HG03095 (cell line): ENCODE measurements at regions not wholly inside any gene's neighbourhood (a gene's known extent, or its start where the extent isn't known, plus 50 kb on each side); places are given as distances from the start of the nearest gene placed in this dataset.
"Not testable (repeated sequence)": the region's sequence is repeated elsewhere in the genome, so short reads cannot be mapped to it uniquely, and the experiment has no call there.

Experiments
- ATAC-seq: cut with Tn5 transposase; IDR thresholded peaks from one replicate; pipeline ENCODE4 v1.9.1; 2021; ENCODE audit warnings: moderate library complexity; ENCODE audit not compliant: unreplicated experiment

- ATAC-seq: no peak
Measured at GRCh38 chr7:119065966-119066365, 841.5 kb downstream of the ANKRD7 start.

DNA sequence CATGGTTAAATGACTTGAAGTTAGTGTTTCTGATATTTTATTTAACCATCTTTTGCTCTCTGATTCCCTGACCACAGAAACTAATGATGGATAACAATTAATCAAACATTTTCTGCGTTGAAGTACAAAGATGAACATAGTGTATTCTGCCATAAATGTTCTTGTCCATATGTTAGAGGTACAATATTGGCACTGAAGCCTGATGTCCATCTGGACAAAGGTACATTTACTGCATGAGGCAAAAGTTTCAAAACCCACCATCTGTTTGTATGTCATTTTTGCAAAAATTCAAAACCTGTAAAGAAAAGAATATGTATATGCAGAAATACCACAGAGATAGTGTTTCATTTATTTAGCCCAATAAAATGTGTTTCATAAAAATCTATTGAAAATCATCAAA lies 861.5 kb downstream of the ANKRD7 start:
- ATAC-seq: no peak

DNA sequence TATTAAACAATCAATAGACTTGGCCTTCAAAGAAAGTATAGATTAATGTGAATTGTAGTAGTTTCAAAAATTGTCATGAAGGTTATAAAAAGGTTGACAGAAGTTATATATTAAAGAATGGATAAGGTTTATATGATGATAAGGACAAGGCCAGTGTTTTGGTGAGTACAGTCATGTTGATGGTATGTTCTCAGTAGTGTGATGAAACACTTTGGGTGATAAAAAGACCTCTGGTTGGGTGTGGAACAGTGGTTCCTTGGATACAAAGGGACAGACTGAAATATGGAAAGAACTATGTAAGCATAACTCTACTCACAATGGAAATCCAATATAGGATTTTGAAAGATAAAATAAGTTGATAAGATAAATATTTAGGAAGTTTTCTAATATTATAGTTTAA lies 866.3 kb downstream of the ANKRD7 start:
- ATAC-seq: no peak

DNA sequence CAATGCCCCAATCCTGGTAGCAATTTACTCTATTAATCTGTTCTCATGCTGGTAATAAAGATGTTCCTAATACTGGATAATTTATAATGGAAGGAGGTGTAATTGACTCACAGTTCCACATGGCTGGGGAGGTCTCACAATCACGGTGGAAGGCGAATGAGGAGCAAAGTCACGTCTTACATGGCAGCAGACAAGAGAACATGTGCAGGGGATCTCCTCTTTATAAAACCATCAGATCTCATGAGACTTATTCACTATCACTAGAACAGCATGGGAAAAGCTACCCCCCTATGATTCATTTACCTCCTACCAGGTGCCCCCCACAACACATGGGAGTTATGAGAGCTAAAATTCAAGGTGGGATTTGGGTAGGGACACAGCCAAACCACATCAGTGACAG lies 872.2 kb downstream of the ANKRD7 start:
- no peak for ATAC-seq

GRCh38 chr7:119100611-119101258 lies 876.2 kb downstream of the ANKRD7 start:
- not testable (repeated sequence) for ATAC-seq

DNA sequence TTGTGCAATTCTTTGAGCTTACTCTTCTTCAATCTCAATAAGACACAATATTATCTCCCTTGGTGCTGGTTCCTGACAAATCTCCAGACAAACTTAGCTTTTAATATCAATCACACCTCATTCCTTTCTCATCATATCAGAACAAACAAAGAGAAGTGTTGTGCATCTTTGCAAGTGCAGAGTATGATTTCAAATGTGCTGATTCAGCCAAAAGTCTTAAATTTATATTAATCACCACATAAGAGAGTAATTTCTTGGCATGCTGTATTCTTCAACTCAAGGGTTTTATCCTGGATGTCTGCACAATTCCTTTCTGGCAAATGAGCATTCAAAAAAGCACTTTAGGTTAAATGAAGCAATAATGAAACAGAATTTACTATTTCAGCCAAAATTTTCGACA lies 877.8 kb downstream of the ANKRD7 start:
- no peak for ATAC-seq

GRCh38 chr7:119105381-119105780 lies 880.9 kb downstream of the ANKRD7 start:
- ATAC-seq: no peak

DNA sequence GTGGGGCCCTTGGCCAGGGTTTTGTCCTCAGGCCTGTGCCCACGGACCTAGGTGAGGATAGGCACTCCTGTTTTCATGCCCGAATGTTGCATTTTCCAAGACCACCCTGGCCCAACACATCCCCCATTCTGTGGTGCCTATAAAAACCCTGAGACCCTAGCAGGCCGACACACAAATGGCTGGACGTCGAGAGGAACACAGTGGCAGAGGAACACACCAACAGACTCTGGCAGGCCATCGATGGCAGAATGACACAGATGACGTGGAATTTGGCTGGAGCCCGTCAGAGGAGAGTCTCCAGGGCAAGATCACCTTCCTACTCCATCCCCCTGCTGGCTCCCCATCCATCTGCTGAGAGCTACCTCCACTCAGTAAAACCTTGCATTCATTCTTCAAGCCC lies 898.8 kb downstream of the ANKRD7 start:
- ATAC-seq: no peak

- ATAC-seq: no peak
Measured at GRCh38 chr7:119127706-119128105, 903.2 kb downstream of the ANKRD7 start.

DNA sequence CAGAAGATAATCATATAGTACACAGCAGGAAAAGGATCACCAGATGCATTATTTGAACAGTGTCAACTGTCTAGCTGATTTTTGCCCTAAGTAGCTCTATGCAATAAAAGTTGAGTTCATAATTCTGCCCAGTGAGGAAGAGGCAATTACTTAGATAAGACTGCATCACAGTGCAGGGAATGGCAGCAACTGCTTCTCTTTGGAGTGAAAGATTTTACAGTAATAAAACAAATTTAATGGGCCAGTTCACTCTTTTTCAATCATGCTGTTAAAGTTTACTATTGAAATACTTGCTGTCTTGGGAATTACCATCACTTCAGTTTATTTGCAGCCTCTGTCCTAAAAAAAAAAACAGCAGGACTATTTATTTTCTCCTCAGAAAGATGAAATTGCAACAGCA lies 907.9 kb downstream of the ANKRD7 start:
- ATAC-seq: no peak

DNA sequence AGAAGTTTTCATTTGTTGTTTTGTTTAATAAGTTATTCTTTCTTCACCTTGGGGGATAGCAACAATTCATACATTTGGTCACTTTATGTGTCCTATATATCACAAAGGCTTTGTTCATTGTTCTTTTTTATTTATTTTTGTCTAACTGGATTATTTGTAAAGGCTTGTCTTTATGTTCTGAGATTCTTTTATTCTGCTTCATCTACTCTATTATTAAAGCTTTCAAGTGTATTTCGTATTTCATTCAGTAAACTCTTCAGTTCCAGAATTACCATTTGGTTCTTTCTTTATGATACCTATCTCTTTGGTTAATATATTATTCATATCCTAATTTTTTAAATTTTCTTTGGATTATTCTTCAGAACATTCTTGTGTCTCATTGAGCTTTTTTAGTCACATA lies 942.9 kb downstream of the ANKRD7 start:
- no peak for ATAC-seq

DNA sequence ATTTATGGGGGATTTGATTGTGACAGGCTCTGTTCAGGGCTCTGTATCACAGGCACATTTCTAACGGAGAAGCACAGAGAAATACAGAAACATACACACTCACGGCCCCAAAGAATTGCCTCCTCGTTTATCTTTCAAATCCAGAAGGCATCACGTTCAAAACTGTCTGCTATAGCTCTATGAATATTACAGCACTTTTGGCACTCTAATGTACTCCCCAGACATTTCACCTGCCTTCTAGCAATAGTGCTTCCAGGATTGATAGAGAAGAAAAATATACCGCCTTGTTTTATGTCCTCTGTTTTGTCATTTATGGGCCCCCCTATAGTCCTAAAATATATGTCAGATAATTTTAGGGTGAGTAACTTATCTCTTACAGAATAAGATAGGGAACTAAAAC lies 947.5 kb downstream of the ANKRD7 start:
- no peak for ATAC-seq

GRCh38 chr7:119175911-119176627 lies 951.6 kb downstream of the ANKRD7 start:
- no peak for ATAC-seq

- no peak for ATAC-seq
Measured at GRCh38 chr7:119177863-119178262, 953.4 kb downstream of the ANKRD7 start.

DNA sequence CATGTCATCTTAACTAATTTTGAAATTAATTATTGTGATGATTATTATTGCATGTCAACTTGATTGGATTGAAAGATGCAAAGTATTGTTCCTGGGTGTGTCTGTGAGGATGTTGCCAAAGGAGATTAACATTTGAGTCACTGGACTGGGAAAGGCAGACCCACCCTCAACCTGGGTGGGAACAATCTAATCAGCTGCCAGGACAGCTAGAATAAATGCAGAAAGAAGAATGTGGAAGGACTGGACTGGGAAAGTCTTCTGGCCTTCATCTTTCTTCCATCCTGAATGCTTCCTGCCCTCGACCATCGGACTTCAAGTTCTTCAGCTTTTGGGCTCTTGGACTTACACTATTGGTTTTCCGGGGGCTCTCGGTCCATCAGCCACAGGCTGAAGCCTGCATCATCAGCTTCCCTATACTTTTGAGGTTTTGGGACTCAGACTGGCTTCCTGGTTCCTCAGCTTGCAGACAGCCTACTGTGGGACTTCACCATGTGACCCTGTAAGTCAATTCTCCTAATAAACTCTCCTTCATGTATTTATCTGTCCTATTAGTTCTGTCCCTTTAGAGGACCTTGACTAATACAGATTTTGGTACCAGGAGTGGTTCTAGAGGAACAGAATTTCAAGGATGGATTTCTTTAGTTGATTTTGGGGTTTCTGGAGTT lies 959.8 kb downstream of the ANKRD7 start:
- no peak for ATAC-seq

DNA sequence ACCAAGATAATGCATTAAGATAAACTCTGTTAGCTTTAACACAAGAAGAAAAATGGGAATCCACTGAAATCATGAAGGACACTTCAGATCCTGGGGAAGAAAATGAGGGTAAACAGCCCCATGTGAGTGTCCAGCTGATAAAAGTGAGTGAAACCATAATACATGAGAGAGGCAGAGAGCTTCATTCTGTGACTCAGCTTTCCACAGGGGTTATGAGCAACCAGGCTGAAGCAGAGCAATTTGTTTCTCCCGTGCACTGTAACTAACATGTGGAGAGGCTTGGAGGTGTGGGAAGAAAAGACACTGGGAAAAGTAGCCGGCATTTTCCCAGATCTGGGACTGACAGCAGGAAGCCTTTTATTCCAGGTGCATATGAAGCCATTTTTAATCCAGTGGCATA lies 971.7 kb downstream of the ANKRD7 start:
- ATAC-seq: no peak

DNA sequence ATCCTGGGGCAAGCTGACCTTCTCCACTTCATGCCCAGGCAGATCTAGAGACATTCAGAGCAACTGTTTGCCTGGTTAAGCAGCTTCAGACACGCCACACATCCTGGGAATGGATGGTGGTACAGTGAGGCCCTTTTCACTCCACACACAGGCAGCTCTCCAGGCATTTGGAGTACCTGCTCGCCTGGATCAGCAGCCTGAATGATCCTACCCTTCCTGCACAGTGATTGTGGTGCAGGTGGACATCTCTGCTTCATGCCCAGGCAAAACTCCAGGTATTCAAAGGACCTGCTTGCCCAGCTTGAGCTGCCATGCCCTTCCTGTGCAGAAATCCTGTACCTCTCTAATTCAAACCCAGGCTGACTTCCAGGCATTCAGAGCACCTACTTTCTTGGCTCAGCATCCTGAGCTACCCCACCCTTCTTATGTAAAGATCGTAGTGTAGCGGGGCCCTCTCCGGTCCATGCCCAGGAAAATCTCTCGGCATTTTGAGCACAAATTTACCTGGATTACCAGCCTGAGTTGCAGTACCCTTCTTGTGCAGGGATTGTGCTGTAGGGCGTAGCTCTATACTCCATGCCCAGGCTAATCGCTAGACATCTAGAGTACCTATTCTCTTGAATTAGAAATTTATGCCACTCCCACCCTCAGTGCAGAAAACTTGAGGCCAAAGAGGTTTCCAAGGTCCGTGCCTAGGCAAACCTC lies 972.8 kb downstream of the ANKRD7 start:
- no peak for ATAC-seq

- ATAC-seq: peak; percentile 96
Measured at GRCh38 chr7:119197877-119198527, 973.5 kb downstream of the ANKRD7 start.

DNA sequence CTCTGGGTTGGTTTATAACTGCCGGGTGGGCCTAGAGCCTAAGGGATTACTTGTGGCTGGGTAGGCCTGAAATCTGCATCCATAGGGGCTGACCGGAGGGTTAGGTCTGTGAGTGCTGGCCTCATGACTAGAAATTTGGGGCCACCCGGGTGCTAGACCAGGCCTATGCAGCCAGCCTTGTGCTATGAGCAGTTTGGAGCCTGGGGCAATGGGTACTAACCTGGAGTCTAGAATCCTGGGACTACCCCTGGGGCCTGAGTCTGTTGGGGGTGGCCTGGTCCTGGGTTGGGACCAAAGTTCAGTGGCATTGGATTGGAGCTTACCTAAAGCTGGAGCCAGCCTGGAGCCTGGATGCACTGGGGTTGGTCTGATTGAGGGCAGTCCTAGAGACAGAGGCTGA lies 995.2 kb downstream of the ANKRD7 start:
- ATAC-seq: no peak

GRCh38 chr7:119223930-119224329 lies 999.4 kb downstream of the ANKRD7 start:
- no peak for ATAC-seq

DNA sequence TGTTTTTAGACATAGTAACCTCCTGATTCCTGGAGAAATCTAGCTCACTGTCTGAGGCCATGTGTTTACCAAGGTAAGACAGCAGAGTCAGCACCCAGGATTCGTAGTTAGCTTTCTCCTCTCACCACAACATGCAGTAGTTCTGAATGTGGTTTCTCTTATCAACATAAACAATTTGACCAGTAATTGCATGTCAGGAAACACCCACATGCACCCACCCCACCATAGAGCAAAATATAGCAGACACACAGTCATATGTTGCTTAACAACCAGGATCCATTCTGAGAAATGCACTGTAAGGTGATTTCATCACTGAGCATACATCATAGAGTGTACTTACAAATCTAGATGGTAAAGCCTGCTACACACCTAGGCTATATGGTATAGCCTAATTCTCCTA lies 1004.0 kb downstream of the ANKRD7 start:
- no peak for ATAC-seq
